Stimulated activated CD4-positive, alpha-beta T cell treated with anti-CD3 and anti-CD28 coated beads, Interleukin-12 subunit alpha, Interleukin-12 subunit beta, amount 100 ng/mL, for 24 hours (primary cell): ENCODE measurements at regions not wholly inside any gene's neighbourhood (a gene's known extent, or its start where the extent isn't known, plus 50 kb on each side); places are given as distances from the start of the nearest gene placed in this dataset.
"Not testable (repeated sequence)": the region's sequence is repeated elsewhere in the genome, so short reads cannot be mapped to it uniquely, and the experiment has no call there.

Experiments
- DNase-seq, 2 experiments: peaks; one replicate each; pipeline ENCODE4 v3.0.0-alpha.2; 2020; ENCODE audit warnings: low read depth in 2 of 2

- no peak for DNase-seq
Measured at GRCh38 chr3:105281989-105282388, 84.7 kb upstream of the ALCAM start.

GRCh38 chr3:105284876-105285275 lies 81.8 kb upstream of the ALCAM start:
- DNase-seq: no peak

- no peak for DNase-seq
Measured at GRCh38 chr3:105285653-105286241, 81.0 kb upstream of the ALCAM start.

GRCh38 chr3:105293441-105293840 lies 73.3 kb upstream of the ALCAM start:
- DNase-seq: no peak

- DNase-seq: not testable (repeated sequence)
Measured at GRCh38 chr3:105296182-105296822, 70.4 kb upstream of the ALCAM start.

- no peak for DNase-seq
Measured at GRCh38 chr3:105304487-105304886, 62.2 kb upstream of the ALCAM start.

GRCh38 chr3:105315144-105315543 lies 51.6 kb upstream of the ALCAM start:
- DNase-seq: no peak

- DNase-seq: no peak
Measured at GRCh38 chr3:105315815-105316214, 50.9 kb upstream of the ALCAM start.

- DNase-seq: no peak
Measured at GRCh38 chr3:105316331-105316730, 50.4 kb upstream of the ALCAM start.
